GM10248 (cell line): ENCODE measurements at regions not wholly inside any gene's neighbourhood (a gene's known extent, or its start where the extent isn't known, plus 50 kb on each side); places are given as distances from the start of the nearest gene placed in this dataset.

Source experiments
- CTCF ChIA-PET: fragments of 300-600 bp; sonication (Branson Sonifier 250); formaldehyde crosslinking; extraction: SDS; loops from one replicate; lab custom pipeline; 2021; ENCODE audit warnings: antibody characterized with exemption; lab: Yijun Ruan, JAX
- POLR2A ChIA-PET: fragments of 350-650 bp; sonication (Branson Sonifier 250); formaldehyde crosslinking; extraction: SDS; loops from one replicate; lab custom pipeline; 2020; ENCODE audit warnings: antibody characterized with exemption; lab: Yijun Ruan, JAX
- DNase-seq: peaks from one replicate; pipeline ENCODE4 v3.0.0; 2012; ENCODE audit errors: extremely low spot score
- TF ChIP-seq, protein P1 (sequence below): IDR thresholded peaks from 2 replicates; pipeline ENCODE4 v1.5.1; 2012; ENCODE audit warnings: mild to moderate bottlenecking, low read depth; ENCODE audit errors: extremely low read depth, missing control alignments, control extremely low read depth

DNA sequence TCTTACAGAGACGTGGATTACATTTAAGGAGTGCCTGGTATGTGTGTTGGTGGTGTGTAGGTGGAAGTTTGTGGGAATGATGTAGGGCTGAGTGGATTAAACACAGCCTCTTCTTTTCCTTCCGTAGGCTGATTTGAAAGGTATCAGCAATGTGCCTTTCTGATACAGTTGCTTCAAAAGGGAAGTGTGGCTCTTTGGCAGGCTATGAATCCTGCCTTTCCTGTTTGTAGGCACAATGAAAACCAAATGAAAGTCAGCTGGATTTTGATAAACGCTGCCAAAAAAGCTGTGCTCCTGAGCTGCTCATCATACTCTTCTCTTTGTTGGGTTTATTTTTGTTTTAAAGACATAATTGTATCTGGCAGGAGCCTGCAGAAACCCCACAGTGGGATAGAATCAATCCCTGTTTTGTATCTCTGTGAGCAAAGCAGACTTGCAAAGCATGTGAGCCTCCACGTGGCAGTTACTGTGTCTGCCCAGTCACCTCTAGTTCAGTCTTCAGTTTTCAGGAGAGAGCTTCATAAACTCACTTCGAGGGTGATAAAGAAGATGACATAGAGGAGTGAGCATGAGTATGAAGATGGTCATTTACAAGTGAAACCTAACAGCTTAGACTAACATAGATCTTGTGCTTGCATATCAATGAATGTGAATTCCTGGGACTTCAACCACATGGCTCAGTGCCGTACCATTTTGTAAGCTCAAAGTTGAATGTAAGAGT, 655.7 kb upstream of the KIRREL3 start:
- POLR2A ChIA-PET: no interaction called here
- DNase-seq: no peak
- TF ChIP-seq, protein P1, sequence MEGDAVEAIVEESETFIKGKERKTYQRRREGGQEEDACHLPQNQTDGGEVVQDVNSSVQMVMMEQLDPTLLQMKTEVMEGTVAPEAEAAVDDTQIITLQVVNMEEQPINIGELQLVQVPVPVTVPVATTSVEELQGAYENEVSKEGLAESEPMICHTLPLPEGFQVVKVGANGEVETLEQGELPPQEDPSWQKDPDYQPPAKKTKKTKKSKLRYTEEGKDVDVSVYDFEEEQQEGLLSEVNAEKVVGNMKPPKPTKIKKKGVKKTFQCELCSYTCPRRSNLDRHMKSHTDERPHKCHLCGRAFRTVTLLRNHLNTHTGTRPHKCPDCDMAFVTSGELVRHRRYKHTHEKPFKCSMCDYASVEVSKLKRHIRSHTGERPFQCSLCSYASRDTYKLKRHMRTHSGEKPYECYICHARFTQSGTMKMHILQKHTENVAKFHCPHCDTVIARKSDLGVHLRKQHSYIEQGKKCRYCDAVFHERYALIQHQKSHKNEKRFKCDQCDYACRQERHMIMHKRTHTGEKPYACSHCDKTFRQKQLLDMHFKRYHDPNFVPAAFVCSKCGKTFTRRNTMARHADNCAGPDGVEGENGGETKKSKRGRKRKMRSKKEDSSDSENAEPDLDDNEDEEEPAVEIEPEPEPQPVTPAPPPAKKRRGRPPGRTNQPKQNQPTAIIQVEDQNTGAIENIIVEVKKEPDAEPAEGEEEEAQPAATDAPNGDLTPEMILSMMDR: no peak
- CTCF ChIA-PET: interaction anchor here (1.2 kb wide), 1 partner anchor 14 kb away, joined by 3 read pairs; no protein-coding TSS in a partner anchor

DNA sequence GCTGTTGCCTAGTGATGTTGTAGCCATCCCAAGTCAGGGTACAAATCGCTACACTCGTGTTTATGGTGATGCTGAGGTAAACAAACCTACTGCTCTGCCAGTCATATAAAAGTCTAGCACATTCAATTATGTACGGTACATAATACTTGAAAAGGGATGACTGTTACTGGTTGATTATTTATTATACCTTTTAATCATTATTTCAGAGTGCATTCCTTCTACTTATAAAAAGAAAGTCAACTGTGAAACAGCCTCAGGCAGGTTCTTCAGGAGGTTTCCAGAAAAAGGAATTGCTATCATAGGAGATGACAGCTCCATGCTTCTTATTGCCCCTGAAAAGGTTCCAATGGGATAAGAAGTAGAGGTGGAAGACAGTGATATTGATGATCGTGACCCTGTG, 652.5 kb upstream of the KIRREL3 start:
- CTCF ChIA-PET: no interaction called here
- TF ChIP-seq, protein P1: no peak
- POLR2A ChIA-PET: no interaction called here
- no peak for DNase-seq

DNA sequence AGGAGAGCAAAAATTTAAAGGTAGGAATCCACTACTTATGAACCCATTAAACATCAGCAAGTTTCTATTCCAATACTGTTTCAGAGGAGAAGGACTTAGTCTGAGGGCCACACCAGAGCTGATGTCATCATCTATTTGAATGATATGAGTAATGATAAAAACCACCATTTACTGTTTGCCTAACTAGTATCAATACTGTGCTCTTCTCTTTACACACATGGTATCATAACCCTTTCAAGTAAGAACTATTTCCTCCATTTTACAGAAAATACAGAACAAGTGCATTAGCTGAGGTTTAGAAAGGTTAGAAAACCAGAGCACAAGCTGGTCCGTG, 651.3 kb upstream of the KIRREL3 start:
- DNase-seq: no peak
- CTCF ChIA-PET: interaction anchor here (1.9 kb wide), 1 partner anchor 9 kb away, joined by 5 read pairs; no protein-coding TSS in a partner anchor
- TF ChIP-seq, protein P1: no peak
- POLR2A ChIA-PET: no interaction called here

DNA sequence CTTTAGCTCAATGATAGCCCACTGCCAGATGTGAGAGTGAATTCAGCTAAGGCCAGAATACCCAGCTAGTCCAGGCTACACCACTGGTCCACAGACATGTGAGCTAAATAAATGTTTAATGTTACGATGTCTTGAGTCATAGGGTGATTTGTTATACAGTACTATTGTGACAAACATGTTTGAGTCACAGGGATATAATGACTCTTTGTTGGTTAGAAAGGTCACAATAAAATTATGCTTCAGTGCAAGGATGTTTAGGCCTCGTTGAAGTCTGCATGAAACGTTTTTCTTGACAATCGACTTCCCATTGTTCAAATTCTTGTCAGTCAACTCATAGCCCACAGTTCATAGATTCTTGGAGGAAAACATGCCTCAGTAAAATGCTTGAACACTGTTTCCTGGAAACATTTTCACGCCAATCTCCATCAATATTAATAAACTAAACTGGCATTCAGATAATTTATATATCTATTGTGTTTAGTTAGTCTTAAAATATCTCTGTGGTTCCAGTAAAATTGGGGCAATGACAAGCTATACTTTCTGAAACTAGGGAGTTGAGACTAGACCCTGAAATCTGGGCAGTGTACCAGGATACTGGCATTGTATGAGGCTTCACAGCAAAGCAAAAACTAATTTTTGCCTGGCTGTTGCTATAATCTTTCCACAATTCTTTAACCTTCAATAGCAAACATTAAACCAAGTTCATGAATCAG, 650.8 kb upstream of the KIRREL3 start:
- CTCF ChIA-PET: interaction anchor here (1.9 kb wide), 1 partner anchor 8 kb away, joined by 5 read pairs; no protein-coding TSS in a partner anchor
- DNase-seq: no peak
- POLR2A ChIA-PET: no interaction called here
- TF ChIP-seq, protein P1: no peak

- DNase-seq: no peak
- POLR2A ChIA-PET: no interaction called here
- TF ChIP-seq, protein P1: no peak
- CTCF ChIA-PET: no interaction called here
Measured at GRCh38 chr11:127649958-127650357, 649.4 kb upstream of the KIRREL3 start.

- ChIA-PET CTCF (no interaction called here), POLR2A (no interaction called here)
- TF ChIP-seq, protein P1: no peak
- no peak for DNase-seq
Measured at GRCh38 chr11:127649071-127649470, 648.5 kb upstream of the KIRREL3 start.
